Kidney (tissue), 13 donors: ENCODE measurements at regions not wholly inside any gene's neighbourhood (a gene's known extent, or its start where the extent isn't known, plus 50 kb on each side); places are given as distances from the start of the nearest gene placed in this dataset.
"Not testable (repeated sequence)": the region's sequence is repeated elsewhere in the genome, so short reads cannot be mapped to it uniquely, and the experiment has no call there.

Source experiments
- DNase-seq, 5 donors: peaks; one replicate each; pipeline ENCODE4 v3.0.0-alpha.2; 2013 to 2020
- FAIRE-seq: peaks from 2 replicates; lab custom pipeline; 2012; peaks lifted over from hg19 to GRCh38; lab: Jason Lieb, UNC
- H3K27ac ChIP-seq, 2 donors: one replicate each; pipeline ENCODE4 v1.7.0; 2013; ENCODE audit warnings: low read depth in 2 of 2, low read length in 2 of 2, inconsistent platforms in 1 of 2
- H3K27me3 ChIP-seq: one replicate; pipeline ENCODE4 v1.7.1; 2013; ENCODE audit warnings: low read length, inconsistent platforms; ENCODE audit not compliant: control insufficient read depth, insufficient read depth
- H3K36me3 ChIP-seq, 3 donors: one replicate each; pipeline versions ENCODE4 v1.7.0 to v1.7.1; 2013; ENCODE audit warnings: low read length in 3 of 3, control low read depth in 1 of 3, inconsistent platforms in 1 of 3; ENCODE audit not compliant: insufficient read depth in 3 of 3, control insufficient read depth in 2 of 3
- H3K4me1 ChIP-seq, 3 donors: one replicate each; pipeline versions ENCODE4 v1.7.0 to v1.7.1; 2013; ENCODE audit warnings: low read length in 3 of 3, inconsistent platforms in 1 of 3, low read depth in 1 of 3; ENCODE audit not compliant: control insufficient read depth in 2 of 3, insufficient read depth in 2 of 3
- H3K4me3 ChIP-seq, 3 donors: one replicate each; pipeline versions ENCODE4 v1.7.0 to v1.8.1; 2013; ENCODE audit warnings: low read length in 3 of 3, control low read depth in 1 of 3, inconsistent platforms in 1 of 3
- H3K9ac ChIP-seq, 3 donors: one replicate each; pipeline versions ENCODE4 v1.7.0 to v1.7.1; 2013; ENCODE audit warnings: low read length in 3 of 3, control low read depth in 1 of 3, inconsistent platforms in 1 of 3
- H3K9me3 ChIP-seq, 3 donors: one replicate each; pipeline versions ENCODE4 v1.7.0 to v1.7.1; 2013; ENCODE audit warnings: low read length in 3 of 3, control low read depth in 1 of 3, inconsistent platforms in 1 of 3; ENCODE audit not compliant: control insufficient read depth in 2 of 3, insufficient read depth in 1 of 3
- CTCF ChIP-seq: IDR thresholded peaks from 3 replicates; pipeline ENCODE4 v1.5.1; 2012; ENCODE audit warnings: mild to moderate bottlenecking, moderate library complexity, borderline replicate concordance; ENCODE audit not compliant: insufficient read depth; ENCODE audit errors: extremely low read depth
- intact Hi-C: fragments of 100-400 bp; cut with DNase I; formaldehyde crosslinking; loops from one replicate; pipeline ENCODE4 v1.11.1; 2022
- donor health status: control.
- donor health status: control.
- donor health status: control.
- donor health status: control.
- donor health status: control.
- donor health status: DM: yes; HTN: yes; CAD: no.
- donor health status: Normal renal cell carcinoma (clear cell type).

GRCh38 chrX:80929251-80929650 lies 119.6 kb upstream of the BRWD3 start:
- no peaks in the 10 kb centered on the region for H3K36me3 ChIP-seq
- no peaks in the 10 kb centered on the region for H3K9me3 ChIP-seq
- H3K4me1 ChIP-seq, result no peaks in the 10 kb centered on the region
- H3K27me3 ChIP-seq, result no peaks in the 10 kb centered on the region
- no peak for DNase-seq
- H3K4me3 ChIP-seq, result no peak overlapping the region
- no peak overlapping the region for H3K9ac ChIP-seq
- TF ChIP-seq CTCF, result no peak
- no peak for FAIRE-seq
- no peak overlapping the region for H3K27ac ChIP-seq
- intact Hi-C loops, result no loop called here

- intact Hi-C loops, result no loop called here
- H3K27me3 ChIP-seq, result no peaks in the 10 kb centered on the region
- H3K36me3 ChIP-seq, result no peaks in the 10 kb centered on the region
- FAIRE-seq, result no peak
- H3K4me1 ChIP-seq, result no peaks in the 10 kb centered on the region
- no peak overlapping the region for H3K4me3 ChIP-seq
- H3K9ac ChIP-seq, result no peak overlapping the region
- no peaks in the 10 kb centered on the region for H3K9me3 ChIP-seq
- TF ChIP-seq CTCF, result no peak
- H3K27ac ChIP-seq, result no peak overlapping the region
- DNase-seq, result no peak
These were observed 108.2 kb upstream of the BRWD3 start for GRCh38 chrX:80917919-80918318.

- H3K9me3 ChIP-seq, H3K4me3 ChIP-seq, H3K36me3 ChIP-seq, DNase-seq, intact Hi-C loops, H3K27ac ChIP-seq, FAIRE-seq, H3K4me1 ChIP-seq, H3K9ac ChIP-seq, H3K27me3 ChIP-seq: not testable (repeated sequence)
These were observed 102.7 kb upstream of the BRWD3 start for GRCh38 chrX:80912351-80912750.

GRCh38 chrX:80879916-80880315 lies 70.2 kb upstream of the BRWD3 start:
- TF ChIP-seq CTCF, result no peak
- DNase-seq (no peak), FAIRE-seq (no peak)
- H3K27ac ChIP-seq, result no peak overlapping the region
- intact Hi-C loops, result no loop called here
- H3K4me3 ChIP-seq, result no peak overlapping the region
- H3K4me1 ChIP-seq, result no peaks in the 10 kb centered on the region
- H3K9me3 ChIP-seq, result no peaks in the 10 kb centered on the region
- H3K36me3 ChIP-seq, result no peaks in the 10 kb centered on the region
- H3K9ac ChIP-seq, result no peak overlapping the region
- no peaks in the 10 kb centered on the region for H3K27me3 ChIP-seq
